Suppressor macrophage treated with lipopolysaccharide for 4 hours (primary cell): ENCODE measurements at regions not wholly inside any gene's neighbourhood (a gene's known extent, or its start where the extent isn't known, plus 50 kb on each side); places are given as distances from the start of the nearest gene placed in this dataset.

ENCODE experiments used
- DNase-seq: peaks from one replicate; pipeline ENCODE4 v3.0.0-alpha.2; 2020

- DNase-seq = no peak
Measured at GRCh38 chr3:43867436-43868072, 176.8 kb downstream of the ABHD5 start.

GRCh38 chr3:43869491-43869890 lies 178.8 kb downstream of the ABHD5 start:
- DNase-seq = no peak

- DNase-seq = no peak
Measured at GRCh38 chr3:43870120-43870519, 179.4 kb downstream of the ABHD5 start.

GRCh38 chr3:43870844-43871626 lies 180.3 kb downstream of the ABHD5 start:
- no peak for DNase-seq

GRCh38 chr3:43871627-43872245 lies 181.0 kb downstream of the ABHD5 start:
- no peak for DNase-seq

GRCh38 chr3:43872301-43872700 lies 181.6 kb downstream of the ABHD5 start:
- peak; percentile 6 for DNase-seq

- no peak for DNase-seq
Measured at GRCh38 chr3:43872901-43873300, 182.2 kb downstream of the ABHD5 start.

- DNase-seq = no peak
Measured at GRCh38 chr3:43873723-43874122, 183.0 kb downstream of the ABHD5 start.

GRCh38 chr3:43874290-43874689 lies 183.6 kb downstream of the ABHD5 start:
- DNase-seq = no peak

- no peak for DNase-seq
Measured at GRCh38 chr3:43874731-43875130, 184.0 kb downstream of the ABHD5 start.

- DNase-seq = no peak
Measured at GRCh38 chr3:43876648-43877047, 185.9 kb downstream of the ABHD5 start.

GRCh38 chr3:43879166-43879565 lies 188.4 kb downstream of the ABHD5 start:
- DNase-seq = peak; percentile 19

- no peak for DNase-seq
Measured at GRCh38 chr3:43882976-43883680, 192.4 kb downstream of the ABHD5 start.

GRCh38 chr3:43883729-43884396 lies 193.1 kb downstream of the ABHD5 start:
- DNase-seq = no peak

- no peak for DNase-seq
Measured at GRCh38 chr3:43884581-43884980, 193.8 kb downstream of the ABHD5 start.

- DNase-seq = no peak
Measured at GRCh38 chr3:43885908-43886618, 195.3 kb downstream of the ABHD5 start.

- DNase-seq = no peak
Measured at GRCh38 chr3:43892061-43892460, 201.3 kb downstream of the ABHD5 start.

- DNase-seq = no peak
Measured at GRCh38 chr3:43892526-43892925, 201.8 kb downstream of the ABHD5 start.

- DNase-seq = no peak
Measured at GRCh38 chr3:43893727-43894126, 203.0 kb downstream of the ABHD5 start.

GRCh38 chr3:43894176-43895049 lies 203.7 kb downstream of the ABHD5 start:
- DNase-seq = peak; percentile 39

GRCh38 chr3:43895573-43895972 lies 204.8 kb downstream of the ABHD5 start:
- DNase-seq = no peak
